Activated CD4-positive, alpha-beta T cell treated with anti-CD3 and anti-CD28 coated beads, Interleukin-2, Interleukin-6, amounts not matched to agents 100 ng/mL and 50 ng/mL, durations not matched to agents 16 hours and 8 hours (primary cell): ENCODE measurements at regions not wholly inside any gene's neighbourhood (a gene's known extent, or its start where the extent isn't known, plus 50 kb on each side); places are given as distances from the start of the nearest gene placed in this dataset.

ENCODE experiments used
- DNase-seq: peaks from one replicate; pipeline ENCODE4 v3.0.0-alpha.2; 2020

GRCh38 chr19:28245937-28246336 lies 967.0 kb downstream of the UQCRFS1 start:
- DNase-seq, result no peak

- DNase-seq, result no peak
These were observed 968.0 kb downstream of the UQCRFS1 start for GRCh38 chr19:28244966-28245365.

DNA sequence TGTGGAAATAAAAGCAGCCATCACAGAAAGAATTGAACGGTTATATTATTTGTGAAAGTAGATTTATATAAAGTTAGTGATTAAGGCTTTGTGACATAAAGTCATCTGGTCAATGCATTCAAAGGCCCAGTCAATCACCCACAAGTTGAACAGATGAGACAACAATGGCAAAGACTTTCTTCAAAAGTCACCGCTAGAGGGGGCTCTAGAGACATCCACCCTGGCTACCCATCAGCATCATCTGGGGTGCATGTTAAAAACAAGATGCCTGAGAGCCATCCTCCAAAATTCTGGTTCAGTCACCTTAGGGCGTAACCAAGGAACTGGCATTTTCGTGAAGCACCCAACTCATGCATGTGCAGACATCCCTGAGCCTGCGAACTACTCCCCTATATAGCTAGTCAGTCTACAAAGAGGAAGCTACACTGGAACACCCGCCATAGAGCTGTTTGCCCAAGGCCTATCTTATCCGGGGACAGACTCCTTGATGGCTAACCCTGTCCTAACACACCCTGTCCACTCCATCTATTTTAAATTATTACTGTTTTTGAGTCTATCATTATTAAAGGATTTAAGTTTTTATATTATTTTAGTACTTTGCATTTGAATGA lies 970.5 kb downstream of the UQCRFS1 start:
- DNase-seq, result peak; percentile 40

DNA sequence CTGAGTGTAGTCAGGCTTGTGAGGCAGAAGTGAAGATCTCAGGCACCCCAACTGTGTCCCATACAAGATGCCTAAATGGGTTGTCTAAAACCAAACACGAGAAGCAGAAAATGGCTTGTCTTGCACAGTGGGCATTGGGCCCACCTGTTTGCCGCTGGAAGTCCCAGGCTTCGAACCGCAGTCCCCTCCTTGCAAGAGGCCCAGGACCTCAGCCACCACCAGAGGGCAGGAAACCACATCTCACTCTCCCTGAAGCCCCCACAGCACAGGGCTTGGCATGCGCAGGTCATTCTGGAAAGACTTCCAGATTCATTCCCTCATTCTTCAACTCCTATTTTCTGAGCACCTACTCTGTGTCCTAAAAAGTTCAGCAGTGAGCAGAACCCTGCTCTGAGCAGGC lies 973.7 kb downstream of the UQCRFS1 start:
- no peak for DNase-seq

DNA sequence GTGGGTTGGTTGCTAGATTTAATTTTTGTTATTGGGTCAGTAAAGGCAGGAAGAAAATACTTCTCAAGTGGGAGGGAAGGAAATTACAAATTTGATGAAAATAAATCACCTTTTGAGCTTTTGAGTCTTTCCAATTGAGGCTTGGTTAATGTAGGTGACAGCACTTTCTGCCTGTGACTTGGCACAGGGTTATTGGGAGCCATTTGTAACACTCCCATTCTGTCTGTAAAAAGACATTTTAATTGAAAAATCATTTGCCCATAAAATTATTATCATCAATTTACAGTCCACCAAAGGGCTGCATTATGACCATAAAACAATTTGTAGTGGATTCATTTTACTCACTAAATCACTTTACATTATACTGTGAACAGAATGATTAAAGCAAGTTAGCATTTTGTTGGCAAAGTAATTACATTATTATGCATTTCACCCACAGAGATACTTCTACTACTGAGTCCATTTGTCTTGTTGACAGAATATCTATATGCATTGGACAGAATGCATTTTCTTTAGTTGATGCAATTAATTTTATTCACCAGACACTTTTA lies 974.6 kb downstream of the UQCRFS1 start:
- DNase-seq, result no peak

DNA sequence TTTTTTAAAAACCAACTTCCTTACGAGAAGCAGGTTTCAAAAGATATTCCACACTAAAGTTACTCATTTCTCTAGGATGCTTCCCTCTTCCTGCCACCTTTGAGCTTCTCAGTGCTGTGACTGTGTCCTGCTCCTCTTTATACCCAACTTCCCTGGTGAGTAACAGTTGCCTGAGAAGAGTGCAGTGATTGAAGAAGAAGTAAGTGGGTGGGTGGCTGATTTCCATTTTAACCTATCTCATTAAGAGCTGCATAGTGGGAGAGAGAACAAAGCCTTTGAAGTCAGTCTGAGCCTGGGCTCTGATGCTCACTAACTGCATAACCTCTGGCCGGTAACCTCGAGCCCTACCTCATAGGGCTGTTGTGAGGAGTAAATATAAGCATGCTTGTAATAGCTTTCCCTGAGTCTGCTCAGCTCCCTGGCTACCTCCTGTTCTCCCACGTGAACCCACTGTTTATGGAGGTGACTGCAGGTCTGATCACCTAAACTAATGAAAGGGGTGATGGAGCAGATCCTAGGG lies 977.3 kb downstream of the UQCRFS1 start:
- no peak for DNase-seq

- no peak for DNase-seq
These were observed 978.3 kb downstream of the UQCRFS1 start for GRCh38 chr19:28234637-28235036.

DNA sequence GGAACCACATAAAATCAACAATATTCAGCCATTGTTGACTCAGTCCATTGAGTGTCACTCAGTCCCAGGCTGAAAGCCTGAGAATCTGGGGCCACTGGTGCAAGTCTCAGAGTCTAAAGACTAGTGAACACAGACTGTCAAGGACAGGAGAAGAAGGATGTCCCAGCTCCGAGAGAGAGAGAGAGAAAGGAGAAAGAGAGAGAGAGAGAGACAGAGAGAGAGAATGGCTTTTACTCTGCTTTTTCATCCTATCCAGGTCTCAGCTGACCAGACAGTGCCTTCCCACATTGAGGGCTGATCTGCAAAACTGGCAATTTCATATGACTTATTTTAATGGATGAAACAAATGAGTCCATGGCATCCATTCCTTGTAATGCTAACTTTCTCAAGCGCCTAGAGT lies 984.1 kb downstream of the UQCRFS1 start:
- DNase-seq, result no peak

GRCh38 chr19:28224441-28224840 lies 988.5 kb downstream of the UQCRFS1 start:
- no peak for DNase-seq

- DNase-seq, result no peak
These were observed 991.2 kb downstream of the UQCRFS1 start for GRCh38 chr19:28221736-28222135.

GRCh38 chr19:28218728-28219127 lies 994.2 kb downstream of the UQCRFS1 start:
- no peak for DNase-seq

DNA sequence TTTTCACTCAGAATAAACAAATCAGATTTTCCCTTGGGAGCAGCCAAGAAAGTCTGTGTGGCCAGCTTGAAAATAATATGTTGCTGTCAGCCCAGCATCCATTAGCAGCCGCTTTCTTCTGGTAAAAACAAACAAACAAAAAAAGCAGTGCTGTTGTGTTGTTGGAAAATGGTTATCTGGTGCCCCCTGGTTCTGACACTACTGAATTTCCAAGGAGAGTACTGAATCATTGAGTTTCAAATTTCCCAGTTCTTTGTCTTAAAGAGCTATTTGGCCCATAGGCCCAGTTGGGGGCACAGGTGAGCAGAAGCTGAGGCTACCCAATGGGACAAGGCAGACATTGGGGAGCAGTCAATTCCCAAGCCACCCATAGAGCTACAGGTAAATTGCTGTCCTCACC lies 995.9 kb downstream of the UQCRFS1 start:
- no peak for DNase-seq

- DNase-seq, result no peak
These were observed 999.4 kb downstream of the UQCRFS1 start for GRCh38 chr19:28213470-28214082.

- no peak for DNase-seq
These were observed 1002.1 kb downstream of the UQCRFS1 start for GRCh38 chr19:28210886-28211285.

- DNase-seq, result no peak
These were observed 1004.2 kb downstream of the UQCRFS1 start for GRCh38 chr19:28208745-28209144.

DNA sequence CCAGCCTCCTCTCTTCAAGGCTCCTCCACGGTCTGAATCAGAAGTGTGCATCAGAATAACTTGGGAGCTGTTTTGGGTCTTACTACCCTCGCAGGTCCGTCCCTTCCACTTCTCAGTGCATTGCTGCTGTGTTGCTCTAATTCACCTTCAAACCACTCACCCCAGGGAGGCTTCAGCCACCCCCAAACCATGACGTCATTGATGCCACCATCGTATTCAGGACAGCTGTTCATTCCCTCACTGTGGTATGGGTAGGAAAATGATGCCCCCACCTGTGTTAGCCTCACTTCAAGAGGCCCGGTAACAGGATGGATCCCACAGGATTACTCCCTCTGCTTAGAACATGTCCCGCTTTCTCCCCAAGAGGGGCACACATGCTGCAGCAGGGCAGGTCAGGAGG lies 1005.7 kb downstream of the UQCRFS1 start:
- DNase-seq, result no peak

DNA sequence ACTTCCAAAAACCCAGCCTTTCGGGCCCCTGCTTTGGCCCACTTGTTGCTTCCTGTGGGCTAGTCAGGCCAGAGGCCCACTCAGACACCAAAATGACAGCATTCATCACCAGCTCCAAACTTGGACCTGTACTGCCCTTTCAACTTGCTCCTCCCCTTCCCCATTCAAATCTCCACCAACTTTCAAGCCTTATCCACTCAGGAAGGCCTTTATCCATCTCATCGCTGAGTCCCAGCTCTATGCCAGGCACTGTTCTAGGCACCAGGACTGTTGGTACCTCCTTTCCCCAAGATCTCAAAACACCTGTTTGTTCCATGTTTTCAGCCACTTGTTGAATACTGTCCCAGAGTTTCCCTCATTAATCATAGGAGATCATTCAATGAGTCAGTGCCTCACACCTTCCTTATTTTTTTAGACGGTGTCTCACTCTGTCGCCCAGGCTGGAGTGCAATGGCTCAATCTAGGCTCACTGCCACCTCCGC lies 1011.4 kb downstream of the UQCRFS1 start:
- no peak for DNase-seq

- DNase-seq, result no peak
These were observed 1013.6 kb downstream of the UQCRFS1 start for GRCh38 chr19:28199323-28199722.

DNA sequence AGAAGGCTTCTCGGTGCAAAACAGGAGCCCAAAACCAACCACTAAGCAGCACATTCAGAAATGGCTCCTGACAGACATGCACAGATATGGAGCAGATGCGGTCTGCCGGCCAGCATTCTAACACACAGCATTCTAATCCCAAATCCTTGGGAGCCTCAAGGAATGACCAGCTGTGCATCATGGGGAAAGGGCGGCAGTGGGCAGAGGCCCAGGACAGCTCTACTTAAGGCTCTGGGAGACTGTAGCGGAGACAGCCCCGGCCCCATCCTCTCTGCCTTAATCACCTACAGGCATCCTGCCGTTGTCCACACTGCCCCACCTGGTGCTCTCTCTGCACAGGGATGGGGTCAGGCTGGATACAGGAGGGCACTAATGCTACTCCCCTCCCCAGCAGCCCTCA lies 1016.0 kb downstream of the UQCRFS1 start:
- DNase-seq, result no peak

DNA sequence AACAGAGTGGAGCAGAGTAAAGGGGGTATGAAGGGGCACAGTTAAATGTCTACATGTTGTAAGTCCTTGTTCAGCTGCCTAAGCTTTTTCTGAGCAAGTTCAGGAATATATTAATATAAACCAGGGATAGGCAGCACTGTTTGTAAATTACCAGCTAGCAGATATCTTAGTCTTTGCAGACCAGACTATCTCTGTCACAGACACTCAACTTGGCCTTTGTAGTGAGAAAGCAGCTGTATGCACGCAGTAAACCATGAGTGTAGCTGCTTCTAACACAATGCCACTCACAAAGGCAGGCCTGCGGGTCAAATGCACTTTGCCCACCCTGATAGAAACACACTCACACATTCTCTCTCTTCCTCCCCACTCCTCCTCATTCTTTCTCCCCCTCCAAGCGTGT lies 1016.9 kb downstream of the UQCRFS1 start:
- DNase-seq, result no peak

GRCh38 chr19:28185646-28186045 lies 1027.3 kb downstream of the UQCRFS1 start:
- DNase-seq, result no peak

- no peak for DNase-seq
These were observed 1028.0 kb downstream of the UQCRFS1 start for GRCh38 chr19:28184997-28185396.

- DNase-seq, result no peak
These were observed 1036.8 kb downstream of the UQCRFS1 start for GRCh38 chr19:28176193-28176592.

DNA sequence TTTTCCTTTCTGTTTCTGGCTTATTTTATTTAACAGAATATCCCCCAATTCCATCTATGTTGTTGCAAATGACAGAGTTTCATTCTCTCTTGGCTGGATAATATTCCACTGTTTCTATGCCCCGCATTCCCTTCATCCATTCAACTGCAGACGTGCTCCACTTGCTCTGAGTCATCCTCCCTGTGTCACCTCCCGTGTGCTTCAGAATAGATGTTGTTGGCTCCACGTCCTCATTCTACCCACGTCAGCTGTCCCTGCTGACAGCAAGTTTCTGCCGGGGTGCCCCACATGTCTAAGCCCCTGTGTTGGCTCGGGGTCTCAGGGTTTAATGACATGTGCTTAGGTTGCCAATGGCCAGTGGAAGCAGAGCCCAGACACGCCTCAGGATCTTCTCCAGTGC lies 1041.0 kb downstream of the UQCRFS1 start:
- DNase-seq, result no peak
